ENCODE measurements at regions not wholly inside any gene's neighbourhood (a gene's known extent, or its start where the extent isn't known, plus 50 kb on each side); places are given as distances from the start of the nearest gene placed in this dataset.
"Not testable (repeated sequence)": the region's sequence is repeated elsewhere in the genome, so short reads cannot be mapped to it uniquely, and the experiment has no call there.

- no peaks in the 10 kb centered on the region for H3K79me2 ChIP-seq (ENCODE audit: insufficient read depth, low read length)
- H3K9me3 ChIP-seq (ENCODE audit: low read depth, low read length), result no peaks in the 10 kb centered on the region
- no peaks in the 10 kb centered on the region for H3K36me3 ChIP-seq (ENCODE audit: insufficient read depth, low read length)
- TF ChIP-seq CTCF (IDR thresholded peaks at IDR 0.05; ENCODE audit: extremely low read depth, low read depth, low read length), result no peak
- H3K27me3 ChIP-seq (ENCODE audit: insufficient read depth, low read length), result no peaks in the 10 kb centered on the region
- no peak for DNase-seq (ENCODE audit: insufficient read length, low spot score, missing footprints)
- no peaks in the 10 kb centered on the region for H4K20me1 ChIP-seq (ENCODE audit: insufficient read depth, low read length)
- H3K27ac ChIP-seq (ENCODE audit: low read depth, low read length), result no peak overlapping the region
- no peak overlapping the region for H3K4me2 ChIP-seq (ENCODE audit: insufficient read depth, low read length)
- no peaks in the 10 kb centered on the region for H3K4me1 ChIP-seq (ENCODE audit: insufficient read depth, low read length)
- H3K4me3 ChIP-seq (ENCODE audit: insufficient read depth, low read length), result no peak overlapping the region
- no peak overlapping the region for H2AFZ ChIP-seq (ENCODE audit: low read length)
These were observed 353.6 kb upstream of the AUTS2 start for GRCh38 chr7:69244701-69245100.

- Histone ChIP-seq H3K36me3 (ENCODE audit: insufficient read depth, low read length) (no peaks in the 10 kb centered on the region), H3K27ac (ENCODE audit: low read depth, low read length) (no peak overlapping the region), H3K4me3 (ENCODE audit: insufficient read depth, low read length) (no peak overlapping the region), H3K9me3 (ENCODE audit: low read depth, low read length) (no peaks in the 10 kb centered on the region), H2AFZ (ENCODE audit: low read length) (no peak overlapping the region), H3K27me3 (ENCODE audit: insufficient read depth, low read length) (no peaks in the 10 kb centered on the region), H3K4me1 (ENCODE audit: insufficient read depth, low read length) (no peaks in the 10 kb centered on the region), H4K20me1 (ENCODE audit: insufficient read depth, low read length) (no peaks in the 10 kb centered on the region), H3K4me2 (ENCODE audit: insufficient read depth, low read length) (no peak overlapping the region), H3K79me2 (ENCODE audit: insufficient read depth, low read length) (no peaks in the 10 kb centered on the region)
- no peak for DNase-seq (ENCODE audit: insufficient read length, low spot score, missing footprints)
- no peak for TF ChIP-seq CTCF (IDR thresholded peaks at IDR 0.05; ENCODE audit: extremely low read depth, low read depth, low read length)
These were observed 352.6 kb upstream of the AUTS2 start for GRCh38 chr7:69245646-69246045.

- no peak for DNase-seq (ENCODE audit: insufficient read length, low spot score, missing footprints)
- no peak overlapping the region for H2AFZ ChIP-seq (ENCODE audit: low read length)
- H3K27ac ChIP-seq (ENCODE audit: low read depth, low read length), result no peak overlapping the region
- H3K4me3 ChIP-seq (ENCODE audit: insufficient read depth, low read length), result no peak overlapping the region
- H3K4me1 ChIP-seq (ENCODE audit: insufficient read depth, low read length), result no peaks in the 10 kb centered on the region
- no peak for TF ChIP-seq CTCF (IDR thresholded peaks at IDR 0.05; ENCODE audit: extremely low read depth, low read depth, low read length)
- no peak overlapping the region for H3K4me2 ChIP-seq (ENCODE audit: insufficient read depth, low read length)
- H3K79me2 ChIP-seq (ENCODE audit: insufficient read depth, low read length), result no peaks in the 10 kb centered on the region
- no peaks in the 10 kb centered on the region for H3K36me3 ChIP-seq (ENCODE audit: insufficient read depth, low read length)
- no peaks in the 10 kb centered on the region for H3K9me3 ChIP-seq (ENCODE audit: low read depth, low read length)
- no peaks in the 10 kb centered on the region for H4K20me1 ChIP-seq (ENCODE audit: insufficient read depth, low read length)
- no peaks in the 10 kb centered on the region for H3K27me3 ChIP-seq (ENCODE audit: insufficient read depth, low read length)
These were observed 351.5 kb upstream of the AUTS2 start for GRCh38 chr7:69246758-69247157.

- not testable (repeated sequence) for H4K20me1 ChIP-seq (ENCODE audit: insufficient read depth, low read length); H2AFZ ChIP-seq (ENCODE audit: low read length); H3K27me3 ChIP-seq (ENCODE audit: insufficient read depth, low read length); H3K27ac ChIP-seq (ENCODE audit: low read depth, low read length); DNase-seq (ENCODE audit: insufficient read length, low spot score, missing footprints); H3K4me3 ChIP-seq (ENCODE audit: insufficient read depth, low read length); H3K9me3 ChIP-seq (ENCODE audit: low read depth, low read length); H3K36me3 ChIP-seq (ENCODE audit: insufficient read depth, low read length); H3K4me1 ChIP-seq (ENCODE audit: insufficient read depth, low read length); H3K79me2 ChIP-seq (ENCODE audit: insufficient read depth, low read length); H3K4me2 ChIP-seq (ENCODE audit: insufficient read depth, low read length)
These were observed 349.9 kb upstream of the AUTS2 start for GRCh38 chr7:69248382-69248828.

Data from osteoblast (primary cell).